NCI-H2227 (cell line): ENCODE measurements at regions not wholly inside any gene's neighbourhood (a gene's known extent, or its start where the extent isn't known, plus 50 kb on each side); places are given as distances from the start of the nearest gene placed in this dataset.
A peak's percentile ranks its signal among the peaks of the same experiment; 100 is the strongest.

ENCODE experiments used
- DNase-seq: peaks from one replicate; lab custom pipeline; 2025; ENCODE audit not compliant: unreplicated experiment; lab: John Stamatoyannopoulos, UW

DNA sequence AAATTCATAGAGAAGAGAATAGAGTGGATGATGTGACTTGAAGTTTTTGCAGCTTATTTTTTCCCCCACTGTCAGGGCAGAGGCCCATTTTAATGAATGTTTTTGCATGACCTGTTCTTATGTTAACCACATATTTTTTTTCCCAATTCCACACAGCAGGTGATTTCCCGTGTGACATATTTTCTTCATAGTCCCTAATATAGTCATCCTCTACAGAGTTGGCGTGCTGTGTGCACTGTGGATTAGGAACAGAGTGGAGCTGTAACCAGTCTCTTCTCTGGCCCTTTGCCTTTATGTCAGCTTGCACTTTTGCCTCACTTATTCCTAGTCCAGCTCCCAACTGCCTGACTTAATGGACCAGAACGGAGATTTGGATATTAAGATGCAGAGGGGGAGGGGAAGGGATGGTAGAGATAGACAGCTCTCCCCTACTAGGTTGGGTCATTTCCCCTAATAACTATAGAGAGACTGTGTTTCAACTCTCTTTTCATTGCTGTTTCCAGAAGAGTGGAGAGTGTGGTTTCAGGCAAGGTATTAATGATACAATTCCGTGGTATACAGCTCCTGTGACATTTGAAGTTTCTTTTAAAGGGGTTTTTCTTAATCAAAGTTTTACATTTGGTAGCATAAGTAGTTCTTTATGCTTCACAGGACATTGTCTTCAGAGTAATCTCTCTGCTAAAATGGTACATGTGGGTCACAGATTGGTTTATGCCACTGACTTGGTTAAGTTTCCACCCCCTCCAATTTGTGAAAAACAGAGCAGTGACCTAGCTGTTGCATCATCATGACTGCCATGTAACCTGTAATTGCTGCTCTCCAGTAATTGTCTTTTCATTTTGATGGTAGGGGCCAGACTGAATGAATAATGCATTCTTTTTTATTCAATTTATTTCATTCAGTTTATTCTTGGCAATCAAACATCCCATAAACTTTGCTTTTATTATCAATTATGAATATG, 161.3 kb downstream of the HAUS1 start:
- DNase-seq = no peak

DNA sequence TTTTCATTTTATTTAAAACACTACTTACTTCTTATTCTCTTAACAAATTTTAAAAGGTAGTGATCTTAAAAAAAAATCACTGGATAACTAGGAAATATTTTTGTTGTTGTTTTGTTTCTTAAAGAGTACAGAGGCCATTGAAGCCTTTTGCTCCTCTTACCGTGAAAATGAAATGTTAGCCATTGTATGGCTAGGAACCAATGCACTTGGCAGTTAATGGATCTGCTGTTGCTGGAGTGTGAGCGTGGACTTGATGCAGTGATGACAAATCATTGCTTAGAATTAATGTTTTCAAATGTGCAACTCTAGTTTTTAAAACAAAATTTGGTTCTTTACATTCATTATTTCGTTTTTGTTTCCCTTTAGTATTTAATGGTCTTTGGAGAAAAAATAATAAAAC, 162.3 kb downstream of the HAUS1 start:
- DNase-seq = no peak

DNA sequence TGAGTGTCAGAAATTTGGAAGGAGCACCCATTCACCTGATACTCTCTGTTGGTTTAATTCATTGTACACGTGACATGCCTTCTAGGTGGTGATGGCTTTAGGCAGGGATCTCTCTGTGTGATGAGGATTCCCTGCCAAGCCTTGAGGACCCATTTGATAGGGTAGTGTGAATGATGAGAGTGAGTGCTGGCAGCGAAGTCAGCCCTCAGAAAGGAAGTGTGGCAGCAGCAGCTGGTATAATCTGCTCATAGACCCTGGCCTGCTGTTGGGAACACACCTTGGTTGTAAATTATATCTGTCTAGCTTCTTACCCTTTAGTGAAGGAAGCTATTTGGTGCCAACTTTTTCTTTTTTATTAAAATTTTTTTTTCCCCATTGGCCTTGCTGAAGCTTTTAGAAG, 164.5 kb downstream of the HAUS1 start:
- no peak for DNase-seq

GRCh38 chr18:46269275-46269674, 165.1 kb downstream of the HAUS1 start:
- DNase-seq = no peak

DNA sequence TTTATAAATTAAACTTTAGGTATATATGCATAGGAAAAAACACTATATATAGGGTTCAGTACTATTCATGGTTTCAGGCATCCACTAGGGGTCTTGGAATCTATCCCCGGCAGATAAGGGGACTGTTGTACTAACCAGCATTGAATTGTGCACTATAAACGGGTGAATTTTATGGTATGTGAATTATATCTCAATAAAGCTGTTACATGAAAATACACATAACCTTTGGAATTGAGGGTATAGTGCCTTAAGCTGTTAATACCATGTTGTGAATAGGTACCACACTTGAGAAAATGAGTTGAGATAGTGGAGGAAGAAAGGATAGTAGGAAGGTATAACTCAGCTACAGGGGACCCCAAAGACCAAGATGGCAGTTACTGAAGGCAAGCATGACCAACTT, 167.3 kb downstream of the HAUS1 start:
- no peak for DNase-seq

- DNase-seq = no peak
Observed at GRCh38 chr18:46273861-46274260, 169.7 kb downstream of the HAUS1 start.

- no peak for DNase-seq
Observed at GRCh38 chr18:46274266-46274665, 170.1 kb downstream of the HAUS1 start.

DNA sequence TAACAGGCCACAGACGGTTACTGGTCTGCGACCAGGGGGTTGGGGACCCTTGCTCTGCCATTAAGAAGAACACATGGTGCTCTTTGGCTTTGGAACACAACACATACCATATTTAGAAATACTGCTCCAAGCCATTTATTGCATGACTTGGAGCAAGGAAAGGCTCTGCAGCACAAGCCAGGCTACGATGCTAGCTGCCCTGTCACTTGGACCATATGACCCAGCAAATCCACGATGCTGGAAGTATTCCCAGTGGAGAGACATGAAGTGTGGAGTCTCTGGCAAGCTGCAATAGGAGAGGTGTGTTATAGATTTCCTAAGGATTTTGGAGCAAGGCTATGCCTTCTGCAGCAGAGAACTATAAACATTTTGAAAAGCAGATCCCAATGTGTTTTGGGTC, 171.2 kb downstream of the HAUS1 start:
- no peak for DNase-seq

- no peak for DNase-seq
Observed at GRCh38 chr18:46276748-46277147, 172.6 kb downstream of the HAUS1 start.

GRCh38 chr18:46278481-46279465, 174.6 kb downstream of the HAUS1 start:
- peak; percentile 73 for DNase-seq

DNA sequence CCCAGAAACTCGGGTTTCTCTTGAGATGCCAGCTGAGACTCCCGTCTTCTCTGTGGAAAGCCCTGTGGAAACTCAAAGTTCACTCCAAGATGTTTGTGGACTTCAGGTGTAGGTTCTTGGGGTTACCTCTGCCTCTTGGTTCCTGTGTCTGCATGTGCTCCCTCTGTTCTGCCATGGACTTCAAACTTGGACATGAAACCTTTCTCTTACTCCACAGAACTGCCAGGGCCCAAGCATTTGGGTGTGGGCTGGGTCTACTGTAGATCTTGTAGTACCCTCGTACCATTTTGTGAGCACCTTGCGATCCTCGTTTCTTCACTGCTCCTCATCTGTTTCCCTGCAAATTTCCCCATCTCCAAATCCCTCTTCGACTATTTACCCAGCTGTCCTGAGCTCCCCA, 175.5 kb downstream of the HAUS1 start:
- DNase-seq = no peak

DNA sequence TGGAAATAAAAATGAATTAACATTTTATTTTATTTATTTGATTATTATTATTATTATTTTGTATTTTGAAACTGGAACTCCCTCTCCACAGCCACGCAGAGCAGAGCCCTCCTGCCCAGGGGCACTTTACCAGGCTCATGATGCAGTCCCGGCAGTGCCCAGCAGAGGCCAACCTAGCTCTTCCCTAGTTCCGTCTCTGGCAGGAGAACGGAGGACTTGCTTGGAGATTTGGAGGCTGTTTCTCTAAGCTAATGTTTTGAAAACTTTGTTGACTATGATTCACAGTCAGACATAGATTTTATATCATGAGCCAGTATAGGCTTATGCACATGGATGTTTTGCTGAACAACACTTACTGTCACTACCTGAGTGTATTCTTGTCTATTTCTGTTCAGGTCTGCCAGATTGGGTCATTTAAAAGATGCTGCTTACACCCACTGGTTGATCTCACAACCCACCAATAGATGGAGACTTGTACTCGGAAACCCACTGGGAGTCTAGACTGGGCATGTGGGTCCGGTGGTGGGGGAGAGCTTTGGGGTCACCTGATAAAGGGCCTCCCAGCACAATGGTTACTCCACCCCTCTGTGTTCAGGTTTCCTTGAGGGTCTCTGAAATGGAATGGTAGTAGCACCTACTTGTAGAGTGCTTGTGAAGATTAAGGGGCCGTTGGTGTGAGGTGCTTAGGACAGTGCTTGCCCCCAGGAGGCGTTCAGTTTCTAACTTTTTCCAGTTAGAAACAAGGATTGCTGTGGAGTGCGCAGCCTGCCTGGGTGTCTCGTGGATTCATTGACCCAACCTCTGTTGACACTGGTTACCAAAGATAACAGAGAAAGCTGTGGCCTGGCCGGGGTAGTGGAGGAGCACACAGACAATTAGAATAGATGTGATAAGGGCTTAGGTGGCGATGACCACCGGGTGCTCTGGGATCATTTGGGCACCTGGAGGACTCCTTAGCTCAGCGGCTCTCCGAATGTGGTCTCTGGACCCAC, 177.3 kb downstream of the HAUS1 start:
- peak; percentile 82 for DNase-seq

GRCh38 chr18:46282177-46282570, 178.0 kb downstream of the HAUS1 start:
- DNase-seq = no peak

- no peak for DNase-seq
Observed at GRCh38 chr18:46282646-46283045, 178.5 kb downstream of the HAUS1 start.

DNA sequence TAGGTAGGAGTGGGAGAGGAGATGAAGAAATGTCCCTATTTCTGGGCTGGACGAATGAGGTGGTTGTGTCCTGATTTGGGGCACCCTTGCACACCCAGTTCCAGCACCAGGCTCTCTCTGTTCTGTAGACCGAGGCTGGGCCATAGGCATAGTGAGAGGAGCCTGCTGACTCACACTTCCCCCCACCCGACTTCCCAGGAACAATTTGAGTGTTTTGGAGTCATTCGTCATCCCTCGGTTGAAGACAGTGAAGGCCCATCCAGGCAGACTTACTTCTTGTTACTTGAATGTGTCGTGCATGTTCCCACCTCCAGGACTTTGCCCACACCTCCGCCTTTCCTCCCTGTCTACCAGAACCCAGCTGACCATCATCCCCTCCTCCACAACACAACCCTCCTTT, 179.1 kb downstream of the HAUS1 start:
- peak; percentile 18 for DNase-seq

DNA sequence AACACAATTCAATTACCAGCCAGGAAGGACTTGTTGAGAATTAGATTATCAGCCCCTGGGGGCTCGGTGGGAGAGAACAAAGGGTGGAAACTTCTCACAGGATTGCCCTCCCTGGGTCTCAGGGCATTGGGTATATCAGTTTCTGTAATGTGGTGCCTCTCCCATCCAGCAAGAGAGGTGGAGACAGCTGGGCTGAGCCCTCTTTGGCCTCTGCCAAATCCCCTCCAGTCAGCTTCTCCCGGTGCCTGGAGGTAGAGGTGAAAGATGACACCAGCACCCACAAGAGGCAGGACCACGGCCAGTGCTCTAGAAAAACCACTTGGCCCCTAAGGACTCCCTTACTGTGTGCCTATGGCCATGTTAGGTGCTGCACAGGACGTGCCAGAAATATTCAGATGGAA, 179.7 kb downstream of the HAUS1 start:
- DNase-seq = no peak

- no peak for DNase-seq
Observed at GRCh38 chr18:46289463-46289862, 185.3 kb downstream of the HAUS1 start.

DNA sequence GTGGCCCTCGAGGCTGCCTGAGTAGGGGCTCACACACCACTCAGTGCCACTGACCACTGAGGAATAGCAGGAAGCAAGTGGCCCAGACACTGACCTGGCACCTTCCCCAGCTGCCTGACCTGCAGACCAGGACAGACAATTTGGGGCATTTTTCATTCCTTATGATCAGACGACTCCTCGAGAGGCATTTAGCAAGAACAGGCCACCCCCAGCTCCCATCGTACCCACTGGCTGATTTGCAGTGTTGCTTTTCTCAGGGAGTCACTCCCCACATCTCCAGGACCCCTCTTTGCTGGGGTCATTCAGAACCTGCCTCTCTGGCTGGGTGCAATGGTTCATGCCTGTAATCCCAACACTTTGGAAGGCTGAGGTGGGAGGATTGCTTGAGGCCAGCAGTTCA, 185.7 kb downstream of the HAUS1 start:
- no peak for DNase-seq

GRCh38 chr18:46290440-46291020, 186.3 kb downstream of the HAUS1 start:
- DNase-seq = no peak

- DNase-seq = no peak
Observed at GRCh38 chr18:46291149-46291548, 187.0 kb downstream of the HAUS1 start.
